ENCODE measurements at regions not wholly inside any gene's neighbourhood (a gene's known extent, or its start where the extent isn't known, plus 50 kb on each side); places are given as distances from the start of the nearest gene placed in this dataset.
"Not testable (repeated sequence)": the region's sequence is repeated elsewhere in the genome, so short reads cannot be mapped to it uniquely, and the experiment has no call there.

DNA sequence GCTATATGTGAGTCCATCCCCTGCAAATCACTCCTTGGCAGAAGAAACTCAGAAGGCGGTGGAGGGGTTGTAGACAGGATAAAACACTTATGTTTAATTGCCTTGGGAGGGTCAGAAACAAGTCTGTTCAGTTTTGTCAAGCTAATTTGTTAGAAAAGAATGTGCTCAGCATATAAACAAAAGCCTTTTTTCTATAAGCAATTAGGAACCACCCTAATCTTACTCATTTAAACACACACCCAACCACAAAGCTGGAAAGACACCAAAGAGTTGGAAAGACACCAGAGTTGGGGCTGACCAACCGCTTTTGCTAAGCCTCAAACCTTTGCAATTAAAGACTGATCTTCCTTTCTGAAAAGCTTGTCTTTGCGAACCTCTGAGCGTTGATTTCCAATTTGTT lies 439.2 kb upstream of the ERCC4 start:
- Histone ChIP-seq H3K27ac (ENCODE audit: low read depth in 1 of 3, low read length in 2 of 3) (no peak overlapping the region), H3K9me3 (ENCODE audit: control insufficient read depth in 2 of 2, insufficient read depth in 1 of 2, low read depth in 1 of 2, low read length in 1 of 2) (no peaks in the 10 kb centered on the region), H3K27me3 (ENCODE audit: control insufficient read depth in 3 of 3, insufficient read depth in 3 of 3, low read length in 3 of 3) (no peaks in the 10 kb centered on the region), H3K4me1 (ENCODE audit: control insufficient read depth in 3 of 3, insufficient read depth in 2 of 3, low read depth in 1 of 3, low read length in 2 of 3) (no peaks in the 10 kb centered on the region), H3K4me3 (ENCODE audit: low read depth in 1 of 3, low read length in 3 of 3) (no peak overlapping the region), H3K36me3 (ENCODE audit: control insufficient read depth in 3 of 3, insufficient read depth in 2 of 3, low read depth in 1 of 3, low read length in 3 of 3) (no peaks in the 10 kb centered on the region)
- 64 to 78% (median 67%) methylated on average over 4 of the region's 4 CpGs for WGBS, 3 donors
- DNase-seq (no peak), FAIRE-seq (no peak)

DNA sequence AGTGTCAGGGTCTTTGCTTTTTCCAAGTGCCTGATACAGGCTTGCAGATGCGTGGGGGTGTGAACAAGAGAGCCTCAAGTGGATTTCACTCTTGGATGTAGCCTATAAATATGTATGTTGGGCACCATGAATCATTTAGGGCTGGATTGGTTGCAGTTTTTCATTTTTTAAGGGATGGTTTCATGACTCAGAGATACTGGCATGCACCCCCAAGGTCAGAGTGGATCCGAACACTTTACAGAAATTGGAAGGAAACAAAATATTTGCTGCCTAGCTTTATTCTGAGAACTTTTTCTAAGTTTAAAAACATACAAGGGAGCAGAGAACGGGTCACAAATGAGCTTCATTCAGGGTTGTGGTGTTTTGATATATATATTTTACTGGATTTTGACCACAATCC lies 436.8 kb upstream of the ERCC4 start:
- WGBS, 3 donors = 75 to 78% (median 76%) methylated on average over 3 of the region's 3 CpGs
- H3K36me3 ChIP-seq (ENCODE audit: control insufficient read depth in 3 of 3, insufficient read depth in 2 of 3, low read depth in 1 of 3, low read length in 3 of 3) = no peaks in the 10 kb centered on the region
- no peak overlapping the region for H3K27ac ChIP-seq (ENCODE audit: low read depth in 1 of 3, low read length in 2 of 3)
- FAIRE-seq = no peak
- H3K4me3 ChIP-seq (ENCODE audit: low read depth in 1 of 3, low read length in 3 of 3) = no peak overlapping the region
- no peaks in the 10 kb centered on the region for H3K4me1 ChIP-seq (ENCODE audit: control insufficient read depth in 3 of 3, insufficient read depth in 2 of 3, low read depth in 1 of 3, low read length in 2 of 3)
- H3K9me3 ChIP-seq (ENCODE audit: control insufficient read depth in 2 of 2, insufficient read depth in 1 of 2, low read depth in 1 of 2, low read length in 1 of 2) = no peaks in the 10 kb centered on the region
- DNase-seq = no peak
- no peaks in the 10 kb centered on the region for H3K27me3 ChIP-seq (ENCODE audit: control insufficient read depth in 3 of 3, insufficient read depth in 3 of 3, low read length in 3 of 3)

DNA sequence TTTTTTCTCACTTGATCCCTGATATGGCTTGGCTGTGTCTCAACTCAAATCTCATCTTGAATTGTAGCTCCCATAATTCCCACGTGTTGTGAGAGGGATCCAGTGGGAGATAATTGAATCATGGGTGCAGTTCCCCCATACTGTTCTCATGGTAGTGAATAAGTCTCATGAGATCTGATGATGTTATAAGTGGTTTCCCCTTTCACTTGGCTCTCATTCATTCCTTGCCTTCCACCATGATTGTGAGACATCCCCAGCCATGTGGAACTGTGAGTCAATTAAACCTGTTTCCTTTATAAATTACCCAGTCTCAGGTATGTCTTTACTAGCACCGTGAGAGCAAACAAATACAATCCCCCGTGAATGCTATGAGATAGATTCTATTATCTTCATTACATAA lies 430.5 kb upstream of the ERCC4 start:
- H3K36me3 ChIP-seq (ENCODE audit: control insufficient read depth in 3 of 3, insufficient read depth in 2 of 3, low read depth in 1 of 3, low read length in 3 of 3); H3K27ac ChIP-seq (ENCODE audit: low read depth in 1 of 3, low read length in 2 of 3); H3K4me1 ChIP-seq (ENCODE audit: control insufficient read depth in 3 of 3, insufficient read depth in 2 of 3, low read depth in 1 of 3, low read length in 2 of 3); H3K9me3 ChIP-seq (ENCODE audit: control insufficient read depth in 2 of 2, insufficient read depth in 1 of 2, low read depth in 1 of 2, low read length in 1 of 2); FAIRE-seq; H3K27me3 ChIP-seq (ENCODE audit: control insufficient read depth in 3 of 3, insufficient read depth in 3 of 3, low read length in 3 of 3); H3K4me3 ChIP-seq (ENCODE audit: low read depth in 1 of 3, low read length in 3 of 3); DNase-seq: not testable (repeated sequence)
- WGBS, 3 donors = 70 to 83% (median 83%) methylated on average over 3 of the region's 3 CpGs

- no peak overlapping the region for H3K4me3 ChIP-seq (ENCODE audit: low read depth in 1 of 3, low read length in 3 of 3)
- H3K27me3 ChIP-seq (ENCODE audit: control insufficient read depth in 3 of 3, insufficient read depth in 3 of 3, low read length in 3 of 3) = no peaks in the 10 kb centered on the region
- no peaks in the 10 kb centered on the region for H3K36me3 ChIP-seq (ENCODE audit: control insufficient read depth in 3 of 3, insufficient read depth in 2 of 3, low read depth in 1 of 3, low read length in 3 of 3)
- H3K4me1 ChIP-seq (ENCODE audit: control insufficient read depth in 3 of 3, insufficient read depth in 2 of 3, low read depth in 1 of 3, low read length in 2 of 3) = no peaks in the 10 kb centered on the region
- FAIRE-seq (no peak), DNase-seq (no peak)
- 71 to 77% (median 74%) methylated on average over 4 of the region's 4 CpGs for WGBS, 3 donors
- no peak overlapping the region for H3K27ac ChIP-seq (ENCODE audit: low read depth in 1 of 3, low read length in 2 of 3)
- no peaks in the 10 kb centered on the region for H3K9me3 ChIP-seq (ENCODE audit: control insufficient read depth in 2 of 2, insufficient read depth in 1 of 2, low read depth in 1 of 2, low read length in 1 of 2)
Measured at GRCh38 chr16:13492046-13492445, 427.9 kb upstream of the ERCC4 start.

GRCh38 chr16:13503960-13504635 lies 415.9 kb upstream of the ERCC4 start:
- no peaks in the 10 kb centered on the region for H3K9me3 ChIP-seq (ENCODE audit: control insufficient read depth in 2 of 2, insufficient read depth in 1 of 2, low read depth in 1 of 2, low read length in 1 of 2)
- no peak overlapping the region for H3K27ac ChIP-seq (ENCODE audit: low read depth in 1 of 3, low read length in 2 of 3)
- no peaks in the 10 kb centered on the region for H3K4me1 ChIP-seq (ENCODE audit: control insufficient read depth in 3 of 3, insufficient read depth in 2 of 3, low read depth in 1 of 3, low read length in 2 of 3)
- H3K27me3 ChIP-seq (ENCODE audit: control insufficient read depth in 3 of 3, insufficient read depth in 3 of 3, low read length in 3 of 3) = peaks cover 0 to 2% (median 0%) of the 10 kb centered on the region in 3 donors
- no peak for DNase-seq
- 76 to 83% (median 83%) methylated on average over 5 of the region's 5 CpGs for WGBS, 3 donors
- no peaks in the 10 kb centered on the region for H3K36me3 ChIP-seq (ENCODE audit: control insufficient read depth in 3 of 3, insufficient read depth in 2 of 3, low read depth in 1 of 3, low read length in 3 of 3)
- FAIRE-seq = no peak
- no peak overlapping the region for H3K4me3 ChIP-seq (ENCODE audit: low read depth in 1 of 3, low read length in 3 of 3)

GRCh38 chr16:13507530-13507929 lies 412.4 kb upstream of the ERCC4 start:
- no peak overlapping the region for H3K4me3 ChIP-seq (ENCODE audit: low read depth in 1 of 3, low read length in 3 of 3)
- FAIRE-seq = no peak
- H3K27ac ChIP-seq (ENCODE audit: low read depth in 1 of 3, low read length in 2 of 3) = no peak overlapping the region
- no peaks in the 10 kb centered on the region for H3K9me3 ChIP-seq (ENCODE audit: control insufficient read depth in 2 of 2, insufficient read depth in 1 of 2, low read depth in 1 of 2, low read length in 1 of 2)
- no peaks in the 10 kb centered on the region for H3K36me3 ChIP-seq (ENCODE audit: control insufficient read depth in 3 of 3, insufficient read depth in 2 of 3, low read depth in 1 of 3, low read length in 3 of 3)
- H3K27me3 ChIP-seq (ENCODE audit: control insufficient read depth in 3 of 3, insufficient read depth in 3 of 3, low read length in 3 of 3) = peaks cover 0 to 2% (median 0%) of the 10 kb centered on the region in 3 donors
- no peaks in the 10 kb centered on the region for H3K4me1 ChIP-seq (ENCODE audit: control insufficient read depth in 3 of 3, insufficient read depth in 2 of 3, low read depth in 1 of 3, low read length in 2 of 3)
- 57 to 65% (median 62%) methylated on average over 5 of the region's 5 CpGs for WGBS, 3 donors
- no peak for DNase-seq

DNA sequence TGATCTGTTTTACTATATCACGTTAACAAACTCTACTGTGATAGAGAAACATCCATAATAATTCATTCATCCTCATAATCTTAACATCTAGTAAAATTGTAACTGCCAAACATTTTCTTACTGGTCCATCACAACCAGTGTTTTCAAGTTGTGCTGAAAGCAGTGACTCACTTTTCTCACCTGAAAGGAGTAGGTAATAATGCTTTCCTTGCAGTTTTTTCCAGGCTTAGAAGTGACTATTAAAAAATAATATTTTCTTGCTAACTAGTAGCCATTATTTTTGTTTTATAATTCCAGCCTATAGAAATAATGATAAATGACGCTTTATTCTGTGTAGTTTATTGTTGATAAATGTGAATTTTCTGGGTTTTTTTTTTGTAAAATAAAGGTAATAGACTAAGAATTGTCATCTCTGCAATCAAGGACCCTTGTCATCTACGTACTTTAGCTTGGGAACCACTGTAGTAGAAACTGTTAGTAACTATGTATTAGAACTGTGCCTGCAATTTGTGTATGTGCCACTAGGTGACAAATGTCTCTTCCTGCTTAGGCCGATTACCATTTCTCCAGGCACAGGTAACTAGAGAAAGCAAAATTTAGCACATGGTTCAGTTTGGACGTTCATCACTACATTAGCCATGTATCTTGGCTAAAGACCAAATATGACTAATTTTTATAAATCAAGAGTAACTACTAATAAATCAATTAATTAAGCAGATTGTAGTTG lies 409.4 kb upstream of the ERCC4 start:
- DNase-seq (no peak), FAIRE-seq (no peak)
- H3K9me3 ChIP-seq (ENCODE audit: control insufficient read depth in 2 of 2, insufficient read depth in 1 of 2, low read depth in 1 of 2, low read length in 1 of 2) = no peaks in the 10 kb centered on the region
- no peak overlapping the region for H3K27ac ChIP-seq (ENCODE audit: low read depth in 1 of 3, low read length in 2 of 3)
- no peaks in the 10 kb centered on the region for H3K4me1 ChIP-seq (ENCODE audit: control insufficient read depth in 3 of 3, insufficient read depth in 2 of 3, low read depth in 1 of 3, low read length in 2 of 3)
- 64 to 72% (median 70%) methylated on average over 5 of the region's 5 CpGs for WGBS, 3 donors
- peaks cover 0 to 2% (median 0%) of the 10 kb centered on the region in 3 donors for H3K27me3 ChIP-seq (ENCODE audit: control insufficient read depth in 3 of 3, insufficient read depth in 3 of 3, low read length in 3 of 3)
- no peak overlapping the region for H3K4me3 ChIP-seq (ENCODE audit: low read depth in 1 of 3, low read length in 3 of 3)
- H3K36me3 ChIP-seq (ENCODE audit: control insufficient read depth in 3 of 3, insufficient read depth in 2 of 3, low read depth in 1 of 3, low read length in 3 of 3) = no peaks in the 10 kb centered on the region

DNA sequence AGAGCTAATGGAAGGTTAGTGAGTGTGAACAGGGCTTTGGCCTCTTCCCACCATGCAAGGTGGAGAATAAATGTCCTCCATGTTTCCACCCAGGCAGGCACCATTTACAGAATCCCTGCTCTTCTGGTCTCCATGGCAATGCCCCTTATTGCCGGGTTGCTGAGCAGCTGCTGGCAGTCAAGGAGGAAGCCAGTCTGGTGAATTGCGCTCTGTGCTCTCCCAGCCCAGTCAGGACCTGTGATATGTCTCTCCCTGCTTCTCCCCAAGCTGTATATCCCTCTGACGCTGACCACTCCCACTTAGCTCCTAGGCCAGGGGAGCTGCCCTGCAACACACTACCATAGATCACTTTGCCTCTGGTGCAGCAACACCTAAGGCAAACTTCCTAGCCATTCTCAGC lies 402.1 kb upstream of the ERCC4 start:
- H3K4me3 ChIP-seq (ENCODE audit: low read depth in 1 of 3, low read length in 3 of 3) = no peak overlapping the region
- no peaks in the 10 kb centered on the region for H3K36me3 ChIP-seq (ENCODE audit: control insufficient read depth in 3 of 3, insufficient read depth in 2 of 3, low read depth in 1 of 3, low read length in 3 of 3)
- no peaks in the 10 kb centered on the region for H3K9me3 ChIP-seq (ENCODE audit: control insufficient read depth in 2 of 2, insufficient read depth in 1 of 2, low read depth in 1 of 2, low read length in 1 of 2)
- no peaks in the 10 kb centered on the region for H3K27me3 ChIP-seq (ENCODE audit: control insufficient read depth in 3 of 3, insufficient read depth in 3 of 3, low read length in 3 of 3)
- DNase-seq = no peak
- FAIRE-seq = no peak
- H3K27ac ChIP-seq (ENCODE audit: low read depth in 1 of 3, low read length in 2 of 3) = no peak overlapping the region
- no peaks in the 10 kb centered on the region for H3K4me1 ChIP-seq (ENCODE audit: control insufficient read depth in 3 of 3, insufficient read depth in 2 of 3, low read depth in 1 of 3, low read length in 2 of 3)
- whole genome bisulfite sequencing, 3 donors = 33 to 42% (median 41%) methylated on average over 3 of the region's 3 CpGs

Data from small intestine (tissue), 7 donors.